Endothelial cell of umbilical vein (primary cell): ENCODE measurements at regions not wholly inside any gene's neighbourhood (a gene's known extent, or its start where the extent isn't known, plus 50 kb on each side); places are given as distances from the start of the nearest gene placed in this dataset.
A peak's percentile ranks its signal among the peaks of the same experiment; 100 is the strongest.

ENCODE experiments used
- BruUV-seq: library from RNA; stranded (reverse); fragments of 400-500 nt; replicated peaks from 2 replicates; lab custom pipeline; 2021; lab: Mats Ljungman, UMichigan
- CTCF ChIA-PET: fragments of 300-600, 350-600 bp; sonication (Branson Sonifier 250); formaldehyde crosslinking; loops from one replicate; lab custom pipeline; 2021; ENCODE audit warnings: antibody characterized with exemption, inconsistent platforms; lab: Charles Lee
- POLR2A ChIA-PET: fragments of 300-600, 350-600 bp; sonication (Branson Sonifier 250); formaldehyde crosslinking; loops from one replicate; lab custom pipeline; 2021; ENCODE audit warnings: antibody characterized with exemption, inconsistent platforms; lab: Charles Lee
- DNase-seq: peaks from one replicate; pipeline ENCODE4 v3.0.0-alpha.2; 2011; ENCODE audit warnings: low read depth, low spot score
- FAIRE-seq: peaks from 2 replicates; lab custom pipeline; 2011; peaks lifted over from hg19 to GRCh38; lab: Jason Lieb, UNC
- H2AFZ ChIP-seq: 2 replicates; pipeline ENCODE4 v1.6.0; 2012; ENCODE audit warnings: low read depth, low read length, control low read depth, inconsistent platforms
- H3K27ac ChIP-seq: 2 replicates; pipeline ENCODE4 v1.5.1; 2011; ENCODE audit warnings: low read depth, mild to moderate bottlenecking, control low read depth, low read length, moderate library complexity; ENCODE audit not compliant: insufficient read depth
- H3K27me3 ChIP-seq, 2 experiments: 2 replicates each; pipeline versions ENCODE4 v1.6.0 to v1.6.1; 2011; ENCODE audit warnings: low read length in 2 of 2, mixed read lengths in 1 of 2; ENCODE audit not compliant: control insufficient read depth in 2 of 2, insufficient read depth in 2 of 2
- H3K36me3 ChIP-seq, 2 experiments: 2 replicates in 1 of 2; 3 replicates in 1 of 2; pipeline ENCODE4 v1.5.1; 2011; ENCODE audit warnings: low read length in 2 of 2, mild to moderate bottlenecking in 1 of 2, moderate library complexity in 1 of 2; ENCODE audit not compliant: control insufficient read depth in 2 of 2, insufficient read depth in 2 of 2; ENCODE audit errors: extremely low read depth in 1 of 2
- H3K4me1 ChIP-seq: 3 replicates; pipeline ENCODE4 v1.5.1; 2011; ENCODE audit warnings: mild to moderate bottlenecking, low read length; ENCODE audit not compliant: control insufficient read depth, insufficient read depth; ENCODE audit errors: extremely low read depth
- H3K4me2 ChIP-seq: 2 replicates; pipeline ENCODE4 v1.6.1; 2011; ENCODE audit warnings: low read length, control low read depth, mixed read lengths; ENCODE audit not compliant: insufficient read depth
- H3K4me3 ChIP-seq, 3 experiments: fragments of 200-600 bp in 1 of 3; sonication (generic), shearing (Covaris generic) in 1 of 3; replicated peaks in 1 of 3; 2 replicates each; pipeline ENCODE4 v1.5.1; 2011 to 2016; ENCODE audit warnings: control low read depth in 3 of 3, low read length in 3 of 3, mild to moderate bottlenecking in 2 of 3, inconsistent platforms in 1 of 3, low read depth in 1 of 3, moderate library complexity in 1 of 3; ENCODE audit not compliant: insufficient read depth in 1 of 3
- H3K79me2 ChIP-seq: 2 replicates; pipeline ENCODE4 v1.6.0; 2012; ENCODE audit warnings: low read length, inconsistent platforms; ENCODE audit not compliant: control insufficient read depth, insufficient read depth
- H3K9ac ChIP-seq: replicated peaks from 2 replicates; pipeline ENCODE3; 2011; ENCODE audit warnings: low read length, control low read depth; ENCODE audit not compliant: insufficient read depth; ENCODE audit errors: extremely low read depth
- H3K9me1 ChIP-seq: replicated peaks from 3 replicates; pipeline ENCODE4 v1.6.0; 2011; ENCODE audit warnings: mild to moderate bottlenecking, low read length; ENCODE audit not compliant: control insufficient read depth, insufficient read depth; ENCODE audit errors: extremely low read depth
- H3K9me3 ChIP-seq: replicated peaks from 2 replicates; pipeline ENCODE4 v1.5.1; 2012; ENCODE audit warnings: low read length, inconsistent platforms; ENCODE audit not compliant: control insufficient read depth, insufficient read depth
- H4K20me1 ChIP-seq: replicated peaks from 2 replicates; pipeline ENCODE3; 2011; ENCODE audit warnings: mild to moderate bottlenecking, low read length; ENCODE audit not compliant: control insufficient read depth, insufficient read depth; ENCODE audit errors: extremely low read depth
- CTCF ChIP-seq, 2 donors: IDR thresholded peaks; 1 replicate in 1 of 2; 2 replicates in 1 of 2; pipeline ENCODE4 v1.5.1; 2011; ENCODE audit warnings: low read length in 2 of 2, mild to moderate bottlenecking in 2 of 2, moderate library complexity in 2 of 2, control low read depth in 1 of 2, inconsistent platforms in 1 of 2, low read depth in 1 of 2; ENCODE audit not compliant: insufficient read depth in 1 of 2; ENCODE audit errors: extremely low read depth in 1 of 2
- EZH2 ChIP-seq: IDR thresholded peaks from 2 replicates; pipeline ENCODE4 v1.6.1; 2012; ENCODE audit warnings: borderline replicate concordance, low read depth, mild to moderate bottlenecking, moderate library complexity, low read length, inconsistent platforms; ENCODE audit not compliant: severe bottlenecking
- FOS ChIP-seq: IDR thresholded peaks from 2 replicates; pipeline ENCODE4 v1.6.1; 2011; ENCODE audit warnings: mild to moderate bottlenecking, low read length, moderate library complexity, borderline replicate concordance; ENCODE audit not compliant: insufficient read depth
- GATA2 ChIP-seq: IDR thresholded peaks from 2 replicates; pipeline ENCODE4 v1.7.0; 2011; ENCODE audit warnings: low read depth, mild to moderate bottlenecking, moderate library complexity, mixed read lengths, low read length; ENCODE audit not compliant: insufficient read length, insufficient read depth
- JUN ChIP-seq: IDR thresholded peaks from 2 replicates; pipeline ENCODE4 v1.6.1; 2011; ENCODE audit warnings: borderline replicate concordance, low read depth; ENCODE audit not compliant: insufficient read length, insufficient read depth
- MYC ChIP-seq: IDR thresholded peaks from one replicate; pipeline ENCODE4 v1.6.1; 2011; ENCODE audit warnings: mild to moderate bottlenecking, low read depth, low read length
- dilution Hi-C: fragments of 300-500 bp; cut with MboI; formaldehyde crosslinking; loops from one replicate; pipeline ENCODE4 v1.15.0; 2019; ENCODE audit warnings: low sequenced_read_pairs; ENCODE audit not compliant: extremely low pct_ligation_motif_present
- intact Hi-C: fragments of 100-400 bp; cut with micrococcal nuclease; formaldehyde crosslinking; loops from one replicate; pipeline ENCODE4 v1.10.0; 2022
- TF ChIP-seq, protein P1 (sequence below): IDR thresholded peaks from 2 replicates; pipeline ENCODE4 v1.6.1; 2011; ENCODE audit not compliant: insufficient read depth, insufficient read length

- H3K4me2 ChIP-seq, result no peak overlapping the region
- H3K27me3 ChIP-seq, result no peaks in the 10 kb centered on the region
- ChIA-PET POLR2A (no interaction called here), CTCF (interaction anchor here (0.9 to 1.8 kb wide), 3 partner anchors 10 to 18 kb away, joined by 3 to 10 read pairs (median 9); no protein-coding TSS in a partner anchor)
- DNase-seq, result peak; percentile 42
- H3K79me2 ChIP-seq, result no peaks in the 10 kb centered on the region
- H3K4me3 ChIP-seq, result no peak overlapping the region
- H3K9ac ChIP-seq, result no peak overlapping the region
- no peak for FAIRE-seq
- H2AFZ ChIP-seq, result no peak overlapping the region
- no peaks in the 10 kb centered on the region for H4K20me1 ChIP-seq
- no peak overlapping the region for H3K27ac ChIP-seq
- peaks cover 3% of the 10 kb centered on the region for H3K9me1 ChIP-seq
- intact Hi-C loops, result no loop called here
- dilution Hi-C loops, result no loop called here
- H3K36me3 ChIP-seq, result no peaks in the 10 kb centered on the region
- peaks cover 30% of the 10 kb centered on the region for H3K4me1 ChIP-seq
- BruUV-seq, result no TSS peak
- TF ChIP-seq GATA2 (no peak), EZH2 (no peak), FOS (no peak), CTCF (IDR thresholded peaks at IDR 0.05; ENCODE audit: extremely low read depth in 1 of 2, insufficient read depth in 1 of 2, low read depth in 1 of 2, low read length in 2 of 2) (no peak)
- TF ChIP-seq, protein P1, sequence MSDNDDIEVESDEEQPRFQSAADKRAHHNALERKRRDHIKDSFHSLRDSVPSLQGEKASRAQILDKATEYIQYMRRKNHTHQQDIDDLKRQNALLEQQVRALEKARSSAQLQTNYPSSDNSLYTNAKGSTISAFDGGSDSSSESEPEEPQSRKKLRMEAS, result no peak
- H3K9me3 ChIP-seq, result no peaks in the 10 kb centered on the region
Observed at GRCh38 chr17:63290351-63290750, 155.8 kb downstream of the CYB561 start.

DNA sequence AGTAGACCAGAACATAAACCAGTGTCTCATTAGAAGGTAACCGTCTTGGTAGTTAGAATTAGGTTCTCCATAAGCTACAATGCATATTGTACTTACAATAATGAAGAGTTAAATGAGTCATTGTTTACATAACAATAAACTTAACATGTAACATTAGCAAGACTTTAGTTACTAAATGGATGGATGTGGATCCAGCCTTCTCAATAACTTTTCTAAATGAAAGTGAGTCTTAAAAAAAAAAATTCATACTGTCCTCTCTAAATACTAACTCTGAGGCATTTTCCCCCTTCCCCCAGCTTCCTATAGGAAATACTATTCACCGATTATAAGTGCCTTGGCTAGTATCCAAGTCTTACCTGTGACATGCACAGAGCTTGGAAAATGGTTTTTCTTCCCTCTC, 155.3 kb downstream of the CYB561 start:
- Histone ChIP-seq H3K79me2 (no peaks in the 10 kb centered on the region), H3K9ac (no peak overlapping the region), H4K20me1 (no peaks in the 10 kb centered on the region), H3K27me3 (no peaks in the 10 kb centered on the region), H3K9me1 (peaks cover 3% of the 10 kb centered on the region), H3K36me3 (no peaks in the 10 kb centered on the region), H2AFZ (no peak overlapping the region), H3K4me2 (no peak overlapping the region), H3K4me1 (peaks cover 30% of the 10 kb centered on the region), H3K27ac (no peak overlapping the region), H3K9me3 (no peaks in the 10 kb centered on the region), H3K4me3 (no peak overlapping the region)
- ChIA-PET POLR2A (no interaction called here), CTCF (interaction anchor here (0.9 to 1.8 kb wide), 3 partner anchors 11 to 18 kb away, joined by 3 to 10 read pairs (median 9); no protein-coding TSS in a partner anchor)
- no peak for FAIRE-seq
- TF ChIP-seq, protein P1, result no peak
- TF ChIP-seq FOS (peak; percentile 19), MYC (no peak), JUN (peak; percentile 6)
- dilution Hi-C loops, result no loop called here
- intact Hi-C loops, result no loop called here
- DNase-seq, result peak; percentile 28
- no TSS peak for BruUV-seq
